K562 (cell line): ENCODE measurements at regions not wholly inside any gene's neighbourhood (a gene's known extent, or its start where the extent isn't known, plus 50 kb on each side); places are given as distances from the start of the nearest gene placed in this dataset.
A peak's percentile ranks its signal among the peaks of the same experiment; 100 is the strongest.

Source experiments
- EGR1 ChIP-seq: fragments of 450-650 bp; conservative IDR thresholded peaks from 2 replicates; pipeline ENCODE4 v1.6.1; 2017; ENCODE audit warnings: mild to moderate bottlenecking
- EP400 ChIP-seq: fragments of 450-650 bp; IDR thresholded peaks from 2 replicates; pipeline ENCODE4 v1.6.1; 2017; ENCODE audit warnings: antibody characterized with exemption, mild to moderate bottlenecking, moderate library complexity
- HMGN3 ChIP-seq: IDR thresholded peaks from 2 replicates; pipeline ENCODE4 v1.6.1; 2011; ENCODE audit warnings: borderline replicate concordance, low read depth, mild to moderate bottlenecking, mixed read lengths, low read length; ENCODE audit not compliant: insufficient read length; ENCODE audit errors: extremely low read depth
- KLF16 ChIP-seq: IDR thresholded peaks from 2 replicates; pipeline ENCODE4 v1.6.1; 2016; ENCODE audit warnings: antibody characterized with exemption
- LEF1 ChIP-seq: fragments of 450-650 bp; IDR thresholded peaks from 2 replicates; pipeline ENCODE4 v1.6.1; 2016; ENCODE audit warnings: mild to moderate bottlenecking
- MTA1 ChIP-seq: fragments of 450-650 bp; IDR thresholded peaks from 2 replicates; pipeline ENCODE4 v1.6.1; 2017; ENCODE audit warnings: borderline replicate concordance
- NBN ChIP-seq: fragments of 450-650 bp; IDR thresholded peaks from 2 replicates; pipeline ENCODE4 v1.6.1; 2016; ENCODE audit warnings: low read depth, mild to moderate bottlenecking
- NR2C1 ChIP-seq, 2 experiments: fragments of 450-650 bp; IDR thresholded peaks; 2 replicates each; pipeline ENCODE4 v1.6.1; 2017; ENCODE audit warnings: mild to moderate bottlenecking in 2 of 2, antibody characterized with exemption in 1 of 2, inconsistent platforms in 1 of 2, missing compliant biosample characterization in 1 of 2, missing genetic modification characterization in 1 of 2
- NR4A1 ChIP-seq, 2 experiments: fragments of 250-450 bp in 1 of 2; fragments of 450-650 bp in 1 of 2; sonication (Bioruptor Pico) in 1 of 2; IDR thresholded peaks; 2 replicates each; pipeline versions ENCODE4 v1.4.0 to v1.6.1; 2016 to 2020; ENCODE audit warnings: mild to moderate bottlenecking in 2 of 2, missing compliant biosample characterization in 1 of 2, missing genetic modification characterization in 1 of 2, moderate library complexity in 1 of 2
- PHF8 ChIP-seq: fragments of 200-600 bp; sonication (generic); IDR thresholded peaks from 2 replicates; pipeline ENCODE4 v1.6.1; 2012; ENCODE audit warnings: mixed run types, mild to moderate bottlenecking, inconsistent platforms, low read length, moderate library complexity, borderline replicate concordance
- RBM39 ChIP-seq: fragments of 200-400 bp; formaldehyde crosslinking; optimal IDR thresholded peaks from 2 replicates; pipeline ENCODE3; 2018; ENCODE audit warnings: low read depth, low read length
- RFX7 ChIP-seq: fragments of 250-450 bp; sonication (Bioruptor Pico); IDR thresholded peaks from 2 replicates; pipeline ENCODE4 v1.5.1; 2021; ENCODE audit warnings: mild to moderate bottlenecking
- TARDBP ChIP-seq: fragments of 450-650 bp; IDR thresholded peaks from 2 replicates; pipeline ENCODE4 v1.6.1; 2016
- TEAD2 ChIP-seq: fragments of 450-650 bp; IDR thresholded peaks from 2 replicates; pipeline ENCODE4 v1.6.1; 2016; ENCODE audit warnings: missing genetic modification characterization, control low read depth, missing compliant biosample characterization
- U2AF2 ChIP-seq: fragments of 200-400 bp; formaldehyde crosslinking; optimal IDR thresholded peaks from 2 replicates; pipeline ENCODE3; 2017; ENCODE audit warnings: low read depth, mild to moderate bottlenecking, low read length
- ZFP1 ChIP-seq: fragments of 450-650 bp; formaldehyde crosslinking; IDR thresholded peaks from 2 replicates; pipeline ENCODE4 v1.4.0; 2020; ENCODE audit warnings: mild to moderate bottlenecking, mixed read lengths
- ZFX ChIP-seq: sonication (generic); formaldehyde crosslinking; IDR thresholded peaks from 2 replicates; pipeline ENCODE4 v1.8.0; 2022; ENCODE audit warnings: mild to moderate bottlenecking, missing genetic modification reagents, moderate library complexity
- ZNF23 ChIP-seq: fragments of 250-450 bp; sonication (Bioruptor Pico); IDR thresholded peaks from 2 replicates; pipeline ENCODE4 v1.4.0; 2020; ENCODE audit warnings: mild to moderate bottlenecking
- ZNF445 ChIP-seq: fragments of 250-450 bp; sonication (Bioruptor Pico); IDR thresholded peaks from 2 replicates; pipeline ENCODE4 v1.4.0; 2020; ENCODE audit warnings: low read depth, mild to moderate bottlenecking, moderate library complexity
- ZNF699 ChIP-seq: fragments of 250-450 bp; sonication (Bioruptor Pico); IDR thresholded peaks from 2 replicates; pipeline ENCODE4 v1.8.0; 2021; ENCODE audit warnings: mild to moderate bottlenecking, moderate library complexity; ENCODE audit not compliant: insufficient replicate concordance
- ZNF717 ChIP-seq: fragments of 250-450 bp; sonication (Bioruptor Pico); IDR thresholded peaks from 2 replicates; pipeline ENCODE4 v1.5.0; 2021
- TF ChIP-seq, protein P1 (sequence below): IDR thresholded peaks from 2 replicates; pipeline ENCODE4 v1.6.1; 2016; ENCODE audit warnings: missing genetic modification characterization, missing compliant biosample characterization
- TF ChIP-seq, protein P2 (sequence below): fragments of 250-450 bp; sonication (Bioruptor Pico); IDR thresholded peaks from 2 replicates; pipeline ENCODE4 v1.5.0; 2021
- TF ChIP-seq, protein P3 (sequence below): fragments of 450-650 bp; IDR thresholded peaks from 2 replicates; pipeline ENCODE4 v1.6.1; 2016; ENCODE audit warnings: borderline replicate concordance

DNA sequence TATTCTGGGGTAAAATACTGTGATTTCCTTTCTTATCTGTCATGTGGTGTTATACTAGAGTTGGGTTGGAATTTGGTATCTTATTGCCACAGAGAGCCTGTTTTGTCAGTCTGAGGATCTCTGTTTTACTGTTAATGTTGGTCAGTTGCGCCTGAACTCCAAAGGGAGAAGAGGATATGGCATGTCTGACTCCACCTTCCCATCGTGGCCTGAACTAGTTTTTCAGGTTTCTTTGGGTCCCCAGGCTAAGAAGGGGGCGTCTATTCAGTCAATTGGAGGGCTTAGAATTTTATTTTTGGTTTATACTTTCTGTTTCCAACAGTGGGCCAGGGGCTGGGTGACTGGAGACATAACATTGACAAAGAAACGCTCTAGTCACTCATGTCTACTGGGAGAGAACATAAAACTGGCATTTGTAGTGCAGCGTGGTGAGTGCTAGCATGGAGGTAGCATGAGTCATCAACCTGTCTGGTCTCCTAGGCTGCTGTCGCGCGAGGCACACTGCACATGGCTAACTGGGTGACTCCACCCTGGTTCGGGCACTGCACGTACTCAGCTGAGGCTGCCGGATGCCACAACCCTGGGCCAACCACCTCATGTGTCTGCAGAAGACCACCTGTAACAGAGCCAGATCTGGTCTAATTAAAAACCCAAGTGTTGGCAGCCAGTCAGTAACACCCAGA is 120.1 kb upstream of the OR9Q1 start (continued):
- TF ChIP-seq, protein P1, sequence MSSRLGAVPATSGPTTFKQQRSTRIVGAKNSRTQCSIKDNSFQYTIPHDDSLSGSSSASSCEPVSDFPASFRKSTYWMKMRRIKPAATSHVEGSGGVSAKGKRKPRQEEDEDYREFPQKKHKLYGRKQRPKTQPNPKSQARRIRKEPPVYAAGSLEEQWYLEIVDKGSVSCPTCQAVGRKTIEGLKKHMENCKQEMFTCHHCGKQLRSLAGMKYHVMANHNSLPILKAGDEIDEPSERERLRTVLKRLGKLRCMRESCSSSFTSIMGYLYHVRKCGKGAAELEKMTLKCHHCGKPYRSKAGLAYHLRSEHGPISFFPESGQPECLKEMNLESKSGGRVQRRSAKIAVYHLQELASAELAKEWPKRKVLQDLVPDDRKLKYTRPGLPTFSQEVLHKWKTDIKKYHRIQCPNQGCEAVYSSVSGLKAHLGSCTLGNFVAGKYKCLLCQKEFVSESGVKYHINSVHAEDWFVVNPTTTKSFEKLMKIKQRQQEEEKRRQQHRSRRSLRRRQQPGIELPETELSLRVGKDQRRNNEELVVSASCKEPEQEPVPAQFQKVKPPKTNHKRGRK (tag), result no peak
- TF ChIP-seq HMGN3 (no peak), ZNF699 (CRISPR knock-in tag) (no peak), ZNF23 (CRISPR knock-in tag) (no peak), MTA1 (no peak), PHF8 (no peak), EGR1 (no peak), NR2C1 (IDR thresholded peaks at IDR 0.05) (no peak), NR2C1 (tag; IDR thresholded peaks at IDR 0.05) (no peak), KLF16 (no peak), RFX7 (no peak), ZFX (CRISPR knock-in tag) (no peak), TARDBP (no peak), LEF1 (no peak), EP400 (peak; percentile 26; the same call in 1 of the 2 replicates), ZNF717 (no peak), TEAD2 (tag) (no peak), NBN (no peak), ZFP1 (CRISPR knock-in tag) (no peak), NR4A1 (CRISPR knock-in tag; IDR thresholded peaks at IDR 0.05) (no peak), NR4A1 (tag; IDR thresholded peaks at IDR 0.05) (0 out of 2 replicates have a peak, but pooled peaks have one; percentile 55), U2AF2 (no peak), ZNF445 (CRISPR knock-in tag) (no peak), RBM39 (no peak)
- TF ChIP-seq, protein P2, sequence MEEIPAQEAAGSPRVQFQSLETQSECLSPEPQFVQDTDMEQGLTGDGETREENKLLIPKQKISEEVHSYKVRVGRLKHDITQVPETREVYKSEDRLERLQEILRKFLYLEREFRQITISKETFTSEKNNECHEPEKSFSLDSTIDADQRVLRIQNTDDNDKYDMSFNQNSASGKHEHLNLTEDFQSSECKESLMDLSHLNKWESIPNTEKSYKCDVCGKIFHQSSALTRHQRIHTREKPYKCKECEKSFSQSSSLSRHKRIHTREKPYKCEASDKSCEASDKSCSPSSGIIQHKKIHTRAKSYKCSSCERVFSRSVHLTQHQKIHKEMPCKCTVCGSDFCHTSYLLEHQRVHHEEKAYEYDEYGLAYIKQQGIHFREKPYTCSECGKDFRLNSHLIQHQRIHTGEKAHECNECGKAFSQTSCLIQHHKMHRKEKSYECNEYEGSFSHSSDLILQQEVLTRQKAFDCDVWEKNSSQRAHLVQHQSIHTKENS, result no peak
- TF ChIP-seq, protein P3, sequence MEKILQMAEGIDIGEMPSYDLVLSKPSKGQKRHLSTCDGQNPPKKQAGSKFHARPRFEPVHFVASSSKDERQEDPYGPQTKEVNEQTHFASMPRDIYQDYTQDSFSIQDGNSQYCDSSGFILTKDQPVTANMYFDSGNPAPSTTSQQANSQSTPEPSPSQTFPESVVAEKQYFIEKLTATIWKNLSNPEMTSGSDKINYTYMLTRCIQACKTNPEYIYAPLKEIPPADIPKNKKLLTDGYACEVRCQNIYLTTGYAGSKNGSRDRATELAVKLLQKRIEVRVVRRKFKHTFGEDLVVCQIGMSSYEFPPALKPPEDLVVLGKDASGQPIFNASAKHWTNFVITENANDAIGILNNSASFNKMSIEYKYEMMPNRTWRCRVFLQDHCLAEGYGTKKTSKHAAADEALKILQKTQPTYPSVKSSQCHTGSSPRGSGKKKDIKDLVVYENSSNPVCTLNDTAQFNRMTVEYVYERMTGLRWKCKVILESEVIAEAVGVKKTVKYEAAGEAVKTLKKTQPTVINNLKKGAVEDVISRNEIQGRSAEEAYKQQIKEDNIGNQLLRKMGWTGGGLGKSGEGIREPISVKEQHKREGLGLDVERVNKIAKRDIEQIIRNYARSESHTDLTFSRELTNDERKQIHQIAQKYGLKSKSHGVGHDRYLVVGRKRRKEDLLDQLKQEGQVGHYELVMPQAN, result no peak
